GM23338 (cell line): ENCODE measurements at regions not wholly inside any gene's neighbourhood (a gene's known extent, or its start where the extent isn't known, plus 50 kb on each side); places are given as distances from the start of the nearest gene placed in this dataset.

Experiments
- CREB1 ChIP-seq: fragments of 250-450 bp; sonication (Bioruptor Pico); IDR thresholded peaks from 2 replicates; pipeline ENCODE4 v1.5.0; 2020; ENCODE audit warnings: low read depth, mild to moderate bottlenecking, moderate library complexity
- CTCF ChIP-seq, 2 experiments: fragments of 200-600 bp in 1 of 2; sonication (generic) in 1 of 2; conservative IDR thresholded peaks; 2 replicates each; pipeline versions ENCODE4 v1.5.1 to v1.6.1; 2016 to 2017; ENCODE audit warnings: antibody characterized with exemption in 2 of 2, low read depth in 2 of 2, mild to moderate bottlenecking in 2 of 2, moderate library complexity in 1 of 2
- ETS1 ChIP-seq: IDR thresholded peaks from 2 replicates; pipeline ENCODE4 v1.6.1; 2016; ENCODE audit warnings: antibody characterized with exemption
- EZH2 ChIP-seq: fragments of 200-600 bp; sonication (generic); IDR thresholded peaks from one replicate; pipeline ENCODE4 v1.8.0; 2017; ENCODE audit warnings: antibody characterized with exemption, mild to moderate bottlenecking, low read depth; ENCODE audit not compliant: unreplicated experiment
- EZH2phosphoT487 ChIP-seq: fragments of 200-600 bp; sonication (generic); IDR thresholded peaks from one replicate; pipeline ENCODE4 v1.8.1; 2018; ENCODE audit warnings: antibody characterized with exemption; ENCODE audit not compliant: unreplicated experiment
- JUNB ChIP-seq: IDR thresholded peaks from one replicate; pipeline ENCODE4 v1.6.1; 2016; ENCODE audit warnings: antibody characterized with exemption; ENCODE audit not compliant: unreplicated experiment
- POLR2AphosphoS5 ChIP-seq: IDR thresholded peaks from 2 replicates; pipeline ENCODE4 v1.6.1; 2016; ENCODE audit warnings: antibody characterized with exemption, low read depth
- REST ChIP-seq: IDR thresholded peaks from one replicate; pipeline ENCODE4 v1.6.1; 2018; ENCODE audit warnings: antibody characterized with exemption; ENCODE audit not compliant: unreplicated experiment
- STAT1 ChIP-seq: IDR thresholded peaks from one replicate; pipeline ENCODE4 v1.6.1; 2016; ENCODE audit warnings: antibody characterized with exemption; ENCODE audit not compliant: unreplicated experiment
- ZNF114 ChIP-seq: fragments of 250-450 bp; sonication (Bioruptor Pico); IDR thresholded peaks from 2 replicates; pipeline ENCODE4 v1.5.0; 2020; ENCODE audit warnings: mild to moderate bottlenecking, moderate library complexity

- TF ChIP-seq ETS1: no peak
- no peak for TF ChIP-seq CTCF (conservative IDR thresholded peaks at IDR 0.05; ENCODE audit: low read depth in 2 of 2)
- no peak for TF ChIP-seq REST
- no peak for TF ChIP-seq POLR2AphosphoS5
- no peak for TF ChIP-seq EZH2
- TF ChIP-seq JUNB: no peak
- TF ChIP-seq EZH2phosphoT487: no peak
- TF ChIP-seq ZNF114 (CRISPR knock-in tag): no peak
- no peak for TF ChIP-seq CREB1
- no peak for TF ChIP-seq STAT1
Observed at GRCh38 chr1:199087144-199087543, 448.3 kb downstream of the PTPRC start.
